ENCODE measurements at regions not wholly inside any gene's neighbourhood (a gene's known extent, or its start where the extent isn't known, plus 50 kb on each side); places are given as distances from the start of the nearest gene placed in this dataset.

GRCh38 chr13:30052120-30052519, 201.7 kb upstream of the UBL3 start:
- no peak for DNase-seq (ENCODE audit: extremely low spot score in 2 of 2)
- TF ChIP-seq CTCF (IDR thresholded peaks at IDR 0.05) (no peak), POLR2A (IDR thresholded peaks at IDR 0.05) (no peak), POLR2AphosphoS5 (IDR thresholded peaks at IDR 0.05; ENCODE audit: insufficient read depth in 1 of 2, low read depth in 1 of 2) (no peak)

GRCh38 chr13:30051531-30052060, 201.2 kb upstream of the UBL3 start:
- H3K4me1 ChIP-seq = no peaks in the 10 kb centered on the region
- H3K9me3 ChIP-seq = no peaks in the 10 kb centered on the region
- intact Hi-C loops (cut with DNase I) = no loop called here
- no peak overlapping the region for H3K27ac ChIP-seq
- DNase-seq (ENCODE audit: extremely low spot score in 2 of 2) = no peak
- no peak overlapping the region for H3K4me3 ChIP-seq
- no peaks in the 10 kb centered on the region for H3K36me3 ChIP-seq
- H3K27me3 ChIP-seq = no peaks in the 10 kb centered on the region
- no peak for TF ChIP-seq POLR2AphosphoS5 (IDR thresholded peaks at IDR 0.05; ENCODE audit: insufficient read depth in 1 of 2, low read depth in 1 of 2)

More at GRCh38 chr13:30052120-30052519, 201.7 kb upstream of the UBL3 start:
- Histone ChIP-seq H3K4me3 (no peak overlapping the region), H3K27me3 (no peaks in the 10 kb centered on the region), H3K27ac (no peak overlapping the region), H3K9me3 (no peaks in the 10 kb centered on the region), H3K36me3 (no peaks in the 10 kb centered on the region), H3K4me1 (no peaks in the 10 kb centered on the region)
- intact Hi-C loops (cut with DNase I) = no loop called here

GRCh38 chr13:30049692-30050091, 199.3 kb upstream of the UBL3 start:
- no peak for DNase-seq (ENCODE audit: extremely low spot score in 2 of 2)
- TF ChIP-seq CTCF (IDR thresholded peaks at IDR 0.05) (no peak), POLR2AphosphoS5 (IDR thresholded peaks at IDR 0.05; ENCODE audit: insufficient read depth in 1 of 2, low read depth in 1 of 2) (no peak), POLR2A (IDR thresholded peaks at IDR 0.05) (no peak)
- Histone ChIP-seq H3K9me3 (no peaks in the 10 kb centered on the region), H3K36me3 (no peaks in the 10 kb centered on the region), H3K4me3 (no peak overlapping the region), H3K27ac (no peak overlapping the region), H3K4me1 (no peaks in the 10 kb centered on the region), H3K27me3 (no peaks in the 10 kb centered on the region)
- intact Hi-C loops (cut with DNase I) = no loop called here

GRCh38 chr13:30047154-30047874, 196.9 kb upstream of the UBL3 start:
- H3K27ac ChIP-seq = no peak overlapping the region
- no peak for DNase-seq (ENCODE audit: extremely low spot score in 2 of 2)
- no peaks in the 10 kb centered on the region for H3K4me1 ChIP-seq
- no peak for TF ChIP-seq POLR2AphosphoS5 (IDR thresholded peaks at IDR 0.05; ENCODE audit: insufficient read depth in 1 of 2, low read depth in 1 of 2)
- TF ChIP-seq POLR2A (IDR thresholded peaks at IDR 0.05) = no peak
- no peak for TF ChIP-seq CTCF (IDR thresholded peaks at IDR 0.05)
- intact Hi-C loops (cut with DNase I) = no loop called here
- no peaks in the 10 kb centered on the region for H3K9me3 ChIP-seq
- no peaks in the 10 kb centered on the region for H3K27me3 ChIP-seq
- H3K4me3 ChIP-seq = no peak overlapping the region
- H3K36me3 ChIP-seq = no peaks in the 10 kb centered on the region

- Histone ChIP-seq H3K4me1 (no peaks in the 10 kb centered on the region), H3K9me3 (no peaks in the 10 kb centered on the region), H3K27me3 (no peaks in the 10 kb centered on the region), H3K27ac (no peak overlapping the region), H3K4me3 (no peak overlapping the region), H3K36me3 (no peaks in the 10 kb centered on the region)
- DNase-seq (ENCODE audit: extremely low spot score in 2 of 2) = peak in 1 of 2 donors; percentile 55
- intact Hi-C loops (cut with DNase I) = no loop called here
- TF ChIP-seq POLR2AphosphoS5 (IDR thresholded peaks at IDR 0.05; ENCODE audit: insufficient read depth in 1 of 2, low read depth in 1 of 2) (no peak), POLR2A (IDR thresholded peaks at IDR 0.05) (no peak), CTCF (IDR thresholded peaks at IDR 0.05) (no peak)
Observed at GRCh38 chr13:30045916-30046704, 195.7 kb upstream of the UBL3 start.
